ENCODE measurements at regions not wholly inside any gene's neighbourhood (a gene's known extent, or its start where the extent isn't known, plus 50 kb on each side); places are given as distances from the start of the nearest gene placed in this dataset.

DNA sequence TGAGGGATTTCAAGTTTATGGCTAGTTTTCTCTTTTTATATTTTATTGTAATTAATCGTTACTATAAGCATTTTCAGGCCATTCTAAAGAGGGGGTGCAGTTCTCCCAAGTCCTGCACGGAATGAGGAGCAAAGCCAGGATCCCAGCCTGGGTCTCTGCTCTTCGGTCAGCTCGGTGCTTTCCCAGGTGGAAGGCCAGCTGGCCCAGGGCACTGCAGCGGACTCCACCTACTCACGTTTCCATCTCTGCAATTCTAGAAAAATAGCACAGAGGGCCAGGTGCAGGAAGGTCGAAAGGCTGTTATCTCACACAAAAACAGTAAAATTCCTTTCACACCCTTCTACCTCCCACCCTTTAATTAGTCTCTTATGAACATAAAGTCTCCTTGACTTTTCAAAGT, 59.5 kb upstream of the HES1 start:
- H3K27ac ChIP-seq, result no peak overlapping the region
- H3K27me3 ChIP-seq, result no peaks in the 10 kb centered on the region
- no peak for DNase-seq (ENCODE audit: low spot score)
- no peak overlapping the region for H2AFZ ChIP-seq
- 77% methylated on average over 7 of the region's 7 CpGs for WGBS (ENCODE audit: low lambda C conversion rate, missing lambda C conversion rate)
- TF ChIP-seq EZH2phosphoT487 (IDR thresholded peaks at IDR 0.05; ENCODE audit: low read depth, severe bottlenecking, unreplicated experiment), result no peak
- TF ChIP-seq, protein P1, sequence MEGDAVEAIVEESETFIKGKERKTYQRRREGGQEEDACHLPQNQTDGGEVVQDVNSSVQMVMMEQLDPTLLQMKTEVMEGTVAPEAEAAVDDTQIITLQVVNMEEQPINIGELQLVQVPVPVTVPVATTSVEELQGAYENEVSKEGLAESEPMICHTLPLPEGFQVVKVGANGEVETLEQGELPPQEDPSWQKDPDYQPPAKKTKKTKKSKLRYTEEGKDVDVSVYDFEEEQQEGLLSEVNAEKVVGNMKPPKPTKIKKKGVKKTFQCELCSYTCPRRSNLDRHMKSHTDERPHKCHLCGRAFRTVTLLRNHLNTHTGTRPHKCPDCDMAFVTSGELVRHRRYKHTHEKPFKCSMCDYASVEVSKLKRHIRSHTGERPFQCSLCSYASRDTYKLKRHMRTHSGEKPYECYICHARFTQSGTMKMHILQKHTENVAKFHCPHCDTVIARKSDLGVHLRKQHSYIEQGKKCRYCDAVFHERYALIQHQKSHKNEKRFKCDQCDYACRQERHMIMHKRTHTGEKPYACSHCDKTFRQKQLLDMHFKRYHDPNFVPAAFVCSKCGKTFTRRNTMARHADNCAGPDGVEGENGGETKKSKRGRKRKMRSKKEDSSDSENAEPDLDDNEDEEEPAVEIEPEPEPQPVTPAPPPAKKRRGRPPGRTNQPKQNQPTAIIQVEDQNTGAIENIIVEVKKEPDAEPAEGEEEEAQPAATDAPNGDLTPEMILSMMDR (IDR thresholded peaks at IDR 0.05; ENCODE audit: poor library complexity), result no peak
- no peak for TF ChIP-seq EZH2 (IDR thresholded peaks at IDR 0.05; ENCODE audit: borderline replicate concordance)
- no peak overlapping the region for H3K4me2 ChIP-seq
- peaks cover 35% of the 10 kb centered on the region for H3K4me1 ChIP-seq (ENCODE audit: insufficient read depth)
- H4K20me1 ChIP-seq (ENCODE audit: insufficient read depth, poor library complexity, severe bottlenecking), result no peaks in the 10 kb centered on the region
- H3K9me2 ChIP-seq (replicated peaks; ENCODE audit: insufficient read depth), result no peaks in the 10 kb centered on the region
- H3K9me3 ChIP-seq (ENCODE audit: low read depth), result no peaks in the 10 kb centered on the region
- H3K4me3 ChIP-seq, result no peak overlapping the region
- no peaks in the 10 kb centered on the region for H3K36me3 ChIP-seq (replicated peaks; ENCODE audit: insufficient read depth, low read depth)
- no peaks in the 10 kb centered on the region for H3K79me2 ChIP-seq

GRCh38 chr3:194077602-194078001, 58.3 kb upstream of the HES1 start:
- Histone ChIP-seq H3K9me3 (ENCODE audit: low read depth) (no peaks in the 10 kb centered on the region), H3K27ac (no peak overlapping the region), H3K4me3 (no peak overlapping the region), H3K4me2 (no peak overlapping the region), H3K4me1 (ENCODE audit: insufficient read depth) (peaks cover 27% of the 10 kb centered on the region), H3K79me2 (no peaks in the 10 kb centered on the region), H2AFZ (no peak overlapping the region), H3K9me2 (replicated peaks; ENCODE audit: insufficient read depth) (no peaks in the 10 kb centered on the region), H4K20me1 (ENCODE audit: insufficient read depth, poor library complexity, severe bottlenecking) (no peaks in the 10 kb centered on the region), H3K27me3 (no peaks in the 10 kb centered on the region), H3K36me3 (replicated peaks; ENCODE audit: insufficient read depth, low read depth) (no peaks in the 10 kb centered on the region)
- no peak for DNase-seq (ENCODE audit: low spot score)
- TF ChIP-seq EZH2 (IDR thresholded peaks at IDR 0.05; ENCODE audit: borderline replicate concordance) (no peak), EZH2phosphoT487 (IDR thresholded peaks at IDR 0.05; ENCODE audit: low read depth, severe bottlenecking, unreplicated experiment) (no peak)
- TF ChIP-seq, protein P1 (IDR thresholded peaks at IDR 0.05; ENCODE audit: poor library complexity), result no peak
- 79% methylated on average over 2 of the region's 2 CpGs for WGBS (ENCODE audit: low lambda C conversion rate, missing lambda C conversion rate)

DNA sequence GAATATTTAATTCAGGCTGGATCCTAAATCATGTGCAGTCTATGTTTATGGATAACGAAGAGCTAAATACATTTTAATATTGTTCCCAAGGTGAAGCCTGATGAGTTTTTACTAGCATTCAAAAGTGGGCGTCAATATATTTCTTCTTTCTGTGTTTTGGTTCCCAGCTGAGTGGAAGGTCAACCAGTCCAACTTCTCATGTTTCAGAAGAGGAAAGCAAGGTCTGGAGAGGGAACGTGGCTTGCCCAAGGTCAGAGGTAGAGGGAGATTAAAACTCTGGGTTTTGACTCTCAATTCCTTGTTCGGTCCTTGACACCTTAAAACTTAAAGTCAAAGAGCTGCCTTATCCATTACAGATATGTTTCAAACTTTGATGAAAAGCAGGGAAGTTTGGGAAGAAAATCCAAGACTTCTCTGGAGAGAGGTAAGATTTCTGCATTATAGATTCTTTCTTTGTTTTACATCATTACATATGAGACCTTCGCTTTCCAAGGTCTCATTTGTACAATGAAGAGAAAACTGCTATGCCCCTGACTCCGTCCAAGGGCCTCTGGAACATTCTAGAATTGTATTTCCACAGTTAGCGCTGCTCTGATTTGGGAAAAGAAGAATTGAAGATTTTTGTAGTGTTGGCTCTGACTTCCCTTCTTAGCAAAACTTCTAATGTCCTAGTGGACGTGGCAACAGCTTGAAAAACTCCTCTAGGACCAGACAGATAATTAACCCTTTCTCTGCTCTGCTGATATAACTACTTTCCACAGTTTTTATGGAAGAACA, 57.7 kb upstream of the HES1 start:
- Histone ChIP-seq H4K20me1 (ENCODE audit: insufficient read depth, poor library complexity, severe bottlenecking) (no peaks in the 10 kb centered on the region), H3K9me3 (ENCODE audit: low read depth) (no peaks in the 10 kb centered on the region), H3K27me3 (no peaks in the 10 kb centered on the region), H3K36me3 (replicated peaks; ENCODE audit: insufficient read depth, low read depth) (no peaks in the 10 kb centered on the region), H3K27ac (no peak overlapping the region), H2AFZ (no peak overlapping the region), H3K79me2 (no peaks in the 10 kb centered on the region), H3K9me2 (replicated peaks; ENCODE audit: insufficient read depth) (no peaks in the 10 kb centered on the region), H3K4me3 (no peak overlapping the region), H3K4me2 (no peak overlapping the region), H3K4me1 (ENCODE audit: insufficient read depth) (peaks cover 21% of the 10 kb centered on the region)
- no peak for DNase-seq (ENCODE audit: low spot score)
- TF ChIP-seq, protein P1 (IDR thresholded peaks at IDR 0.05; ENCODE audit: poor library complexity), result no peak
- TF ChIP-seq EZH2phosphoT487 (IDR thresholded peaks at IDR 0.05; ENCODE audit: low read depth, severe bottlenecking, unreplicated experiment), result no peak
- TF ChIP-seq EZH2 (IDR thresholded peaks at IDR 0.05; ENCODE audit: borderline replicate concordance), result no peak
- WGBS (ENCODE audit: low lambda C conversion rate, missing lambda C conversion rate), result 64% methylated on average over 8 of the region's 8 CpGs

Measured in hepatocyte (in vitro differentiated cells).